CD4-positive, alpha-beta memory T cell (primary cell): ENCODE measurements at regions not wholly inside any gene's neighbourhood (a gene's known extent, or its start where the extent isn't known, plus 50 kb on each side); places are given as distances from the start of the nearest gene placed in this dataset.

Source experiments
- CTCF ChIA-PET: fragments of 350-600 bp; sonication (Branson Sonifier 250); formaldehyde crosslinking; loops from one replicate; lab custom pipeline; 2021; ENCODE audit warnings: inconsistent platforms; ENCODE audit not compliant: partially characterized antibody; lab: Charles Lee
- POLR2A ChIA-PET: fragments of 350-600 bp; sonication (Branson Sonifier 250); formaldehyde crosslinking; loops from one replicate; lab custom pipeline; 2021; ENCODE audit not compliant: partially characterized antibody; lab: Charles Lee
- DNase-seq, 5 donors: peaks; one replicate each; pipeline versions ENCODE4 v3.0.0 to v3.0.0-alpha.2; 2020 to 2022; ENCODE audit warnings: mixed read lengths in 1 of 5
- H3K27ac ChIP-seq: one replicate; pipeline ENCODE4 v1.7.0; 2013; ENCODE audit warnings: low read depth, low read length
- H3K27me3 ChIP-seq: 2 replicates; pipeline ENCODE4 v1.7.0; 2013; ENCODE audit warnings: mild to moderate bottlenecking, low read length, moderate library complexity; ENCODE audit not compliant: insufficient read depth
- H3K36me3 ChIP-seq: 2 replicates; pipeline ENCODE4 v1.7.0; 2013; ENCODE audit warnings: mild to moderate bottlenecking, low read length, moderate library complexity; ENCODE audit not compliant: insufficient read depth
- H3K4me1 ChIP-seq: 2 replicates; pipeline ENCODE4 v1.7.0; 2013; ENCODE audit warnings: mild to moderate bottlenecking, low read length, moderate library complexity; ENCODE audit not compliant: insufficient read depth
- H3K4me3 ChIP-seq, 2 donors: one replicate each; pipeline ENCODE4 v1.7.0; 2013; ENCODE audit warnings: low read length in 2 of 2, mild to moderate bottlenecking in 1 of 2
- H3K9me3 ChIP-seq, 2 donors: one replicate each; pipeline ENCODE4 v1.7.0; 2013; ENCODE audit warnings: low read length in 2 of 2, control low read depth in 1 of 2; ENCODE audit not compliant: control insufficient read depth in 1 of 2
- H3K27ac Mint-ChIP-seq, 7 donors: one replicate each; pipeline ENCODE4 v1.8.0; 2020 to 2021; ENCODE audit warnings: mixed read lengths in 7 of 7, mild to moderate bottlenecking in 6 of 7, inconsistent platforms in 3 of 7, moderate library complexity in 3 of 7
- H3K27me3 Mint-ChIP-seq, 2 donors: one replicate each; pipeline ENCODE4 v1.8.0; 2020 to 2021; ENCODE audit warnings: mixed read lengths in 2 of 2
- H3K36me3 Mint-ChIP-seq, 2 donors: one replicate each; pipeline ENCODE4 v1.8.0; 2020 to 2021; ENCODE audit warnings: mixed read lengths in 2 of 2, inconsistent platforms in 1 of 2, mild to moderate bottlenecking in 1 of 2
- H3K4me1 Mint-ChIP-seq, 4 donors: one replicate each; pipeline ENCODE4 v1.8.0; 2020 to 2021; ENCODE audit warnings: mixed read lengths in 4 of 4, mild to moderate bottlenecking in 1 of 4
- H3K4me3 Mint-ChIP-seq, 8 donors: one replicate each; pipeline ENCODE4 v1.8.0; 2020 to 2021; ENCODE audit warnings: mixed read lengths in 8 of 8, mild to moderate bottlenecking in 7 of 8, moderate library complexity in 6 of 8, inconsistent platforms in 3 of 8
- H3K9me3 Mint-ChIP-seq, 8 donors: one replicate each; pipeline ENCODE4 v1.8.0; 2020 to 2021; ENCODE audit warnings: mixed read lengths in 8 of 8, mild to moderate bottlenecking in 5 of 8, inconsistent platforms in 3 of 8, moderate library complexity in 1 of 8
- intact Hi-C: fragments of 100-400 bp; cut with micrococcal nuclease; formaldehyde crosslinking; loops from one replicate; pipeline ENCODE4 v1.15.1; 2023

- Mint-ChIP-seq H3K4me3 (no peak overlapping the region), H3K4me1 (no peaks in the 10 kb centered on the region), H3K36me3 (no peaks in the 10 kb centered on the region), H3K27me3 (no peaks in the 10 kb centered on the region), H3K27ac (no peak overlapping the region), H3K9me3 (peaks cover 0 to 16% (median 9%) of the 10 kb centered on the region in 8 donors)
- no peak overlapping the region for H3K27ac ChIP-seq
- no peak overlapping the region for H3K4me3 ChIP-seq
- H3K9me3 ChIP-seq, result no peaks in the 10 kb centered on the region
- H3K27me3 ChIP-seq, result no peaks in the 10 kb centered on the region
- ChIA-PET CTCF (no interaction called here), POLR2A (no interaction called here)
- no peaks in the 10 kb centered on the region for H3K4me1 ChIP-seq
- no peaks in the 10 kb centered on the region for H3K36me3 ChIP-seq
- intact Hi-C loops, result no loop called here
- DNase-seq, result no peak
These were observed 342.6 kb downstream of the GPM6A start for GRCh38 chr4:175469514-175469913.

DNA sequence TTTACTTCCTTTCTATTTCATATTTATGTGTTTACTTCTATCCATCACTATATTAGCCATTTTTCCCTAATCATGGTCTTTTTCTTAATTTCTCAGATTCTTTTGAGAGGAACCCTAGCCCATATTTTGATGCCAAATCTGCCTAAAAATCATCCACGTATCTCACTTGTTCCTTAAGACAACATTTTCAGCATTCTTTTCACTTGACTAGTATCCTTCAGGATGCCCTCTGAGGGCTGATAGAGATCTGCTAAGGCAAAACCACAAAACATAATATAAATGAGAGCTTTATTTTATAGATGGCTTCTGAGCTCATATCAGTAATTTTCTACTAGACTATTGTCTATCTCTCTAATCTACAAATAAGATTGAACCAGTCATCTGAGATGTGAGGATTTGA is 341.9 kb downstream of the GPM6A start:
- H3K9me3 Mint-ChIP-seq, result peaks cover 0 to 16% (median 9%) of the 10 kb centered on the region in 8 donors

DNA sequence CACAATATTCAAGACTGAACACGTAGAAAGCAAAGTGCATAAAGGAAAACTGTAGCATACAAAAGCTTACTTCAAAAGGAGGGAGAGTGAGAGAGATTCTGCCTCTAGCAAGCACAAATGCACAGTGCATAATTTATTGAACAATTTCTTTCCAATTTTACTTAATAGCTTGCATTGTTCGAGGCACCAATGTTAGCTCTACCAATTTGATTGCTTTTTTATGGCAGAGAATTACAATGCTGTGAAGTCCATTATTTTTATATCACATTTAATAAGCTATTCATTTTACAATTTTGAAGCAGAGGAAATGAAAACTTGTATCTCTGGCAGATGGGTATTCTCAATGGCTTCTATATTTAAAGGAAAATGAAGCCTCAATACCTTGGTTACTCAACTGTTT is 331.7 kb downstream of the GPM6A start:
- H3K27ac Mint-ChIP-seq, result no peak overlapping the region
- peaks cover 0 to 6% (median 0%) of the 10 kb centered on the region in 8 donors for H3K9me3 Mint-ChIP-seq

More for the DNA sequence above, 341.9 kb downstream of the GPM6A start:
- no peaks in the 10 kb centered on the region for H3K27me3 Mint-ChIP-seq
- ChIA-PET POLR2A (no interaction called here), CTCF (no interaction called here)
- no peaks in the 10 kb centered on the region for H3K36me3 Mint-ChIP-seq
- Histone ChIP-seq H3K27ac (no peak overlapping the region), H3K9me3 (no peaks in the 10 kb centered on the region), H3K4me1 (no peaks in the 10 kb centered on the region), H3K4me3 (no peak overlapping the region), H3K27me3 (no peaks in the 10 kb centered on the region), H3K36me3 (no peaks in the 10 kb centered on the region)
- DNase-seq, result no peak
- intact Hi-C loops, result no loop called here
- H3K4me1 Mint-ChIP-seq, result no peaks in the 10 kb centered on the region
- no peak overlapping the region for H3K4me3 Mint-ChIP-seq
- no peak overlapping the region for H3K27ac Mint-ChIP-seq

DNA sequence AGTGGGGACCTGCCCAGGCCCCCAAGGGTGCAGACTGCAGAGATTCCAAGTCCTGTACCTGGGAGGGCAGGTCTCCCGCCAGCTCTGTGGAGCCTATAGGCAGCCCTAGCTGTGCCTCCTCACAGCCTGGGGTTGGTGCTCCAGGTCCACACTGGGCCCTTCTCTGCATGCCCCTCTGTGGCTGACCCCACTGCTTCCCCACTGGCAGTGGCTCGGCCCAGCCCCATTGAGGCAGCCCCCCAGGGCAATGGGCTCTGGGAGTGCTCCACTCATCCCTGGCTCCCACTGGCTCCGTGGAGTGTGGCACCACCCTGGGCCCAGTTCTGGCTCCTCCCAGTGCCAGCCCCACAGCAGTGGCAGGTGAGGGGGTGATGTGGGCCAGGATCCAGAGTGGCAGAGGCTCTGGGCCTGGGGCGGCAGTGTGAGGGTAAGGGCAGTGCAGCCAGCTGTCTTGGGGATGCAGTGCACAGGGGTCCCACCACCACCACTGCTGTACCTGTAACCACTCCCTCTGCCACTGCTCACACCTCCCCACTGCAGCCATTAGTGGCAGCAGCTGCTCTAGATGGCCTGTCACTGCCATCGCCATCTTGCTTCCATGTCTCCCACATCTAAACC is 312.2 kb downstream of the GPM6A start:
- Mint-ChIP-seq H3K27me3 (no peaks in the 10 kb centered on the region), H3K9me3 (peaks cover 0 to 8% (median 4%) of the 10 kb centered on the region in 8 donors)

More for the DNA sequence above, 331.7 kb downstream of the GPM6A start:
- ChIA-PET CTCF (no interaction called here), POLR2A (no interaction called here)
- H3K4me1 ChIP-seq, result no peaks in the 10 kb centered on the region
- no peaks in the 10 kb centered on the region for H3K27me3 ChIP-seq
- H3K27ac ChIP-seq, result no peak overlapping the region
- H3K27me3 Mint-ChIP-seq, result no peaks in the 10 kb centered on the region
- no peak overlapping the region for H3K4me3 Mint-ChIP-seq
- no peak for DNase-seq
- H3K36me3 Mint-ChIP-seq, result no peaks in the 10 kb centered on the region
- no peaks in the 10 kb centered on the region for H3K4me1 Mint-ChIP-seq
- no peak overlapping the region for H3K4me3 ChIP-seq
- no peaks in the 10 kb centered on the region for H3K36me3 ChIP-seq
- intact Hi-C loops, result no loop called here
- H3K9me3 ChIP-seq, result no peaks in the 10 kb centered on the region

GRCh38 chr4:175504318-175504717 is 307.7 kb downstream of the GPM6A start:
- Mint-ChIP-seq H3K9me3 (peaks cover 0 to 12% (median 6%) of the 10 kb centered on the region in 8 donors), H3K27ac (no peak overlapping the region), H3K36me3 (no peaks in the 10 kb centered on the region), H3K4me1 (no peaks in the 10 kb centered on the region), H3K27me3 (no peaks in the 10 kb centered on the region), H3K4me3 (no peak overlapping the region)
- Histone ChIP-seq H3K4me1 (no peaks in the 10 kb centered on the region), H3K4me3 (no peak overlapping the region), H3K27me3 (no peaks in the 10 kb centered on the region), H3K9me3 (no peaks in the 10 kb centered on the region), H3K36me3 (no peaks in the 10 kb centered on the region), H3K27ac (no peak overlapping the region)
- DNase-seq, result no peak
- POLR2A ChIA-PET, result no interaction called here
- intact Hi-C loops, result no loop called here
- CTCF ChIA-PET, result no interaction called here

More for the DNA sequence above, 312.2 kb downstream of the GPM6A start:
- Histone ChIP-seq H3K27ac (no peak overlapping the region), H3K4me1 (no peaks in the 10 kb centered on the region), H3K4me3 (no peak overlapping the region), H3K36me3 (no peaks in the 10 kb centered on the region), H3K9me3 (no peaks in the 10 kb centered on the region), H3K27me3 (no peaks in the 10 kb centered on the region)
- no peak overlapping the region for H3K4me3 Mint-ChIP-seq
- no peaks in the 10 kb centered on the region for H3K4me1 Mint-ChIP-seq
- ChIA-PET CTCF (interaction anchor here (1.3 kb wide), 1 partner anchor 14 kb away, joined by 3 read pairs; no protein-coding TSS in a partner anchor), POLR2A (no interaction called here)
- no peaks in the 10 kb centered on the region for H3K36me3 Mint-ChIP-seq
- H3K27ac Mint-ChIP-seq, result no peak overlapping the region
- intact Hi-C loops, result no loop called here
- DNase-seq, result no peak

DNA sequence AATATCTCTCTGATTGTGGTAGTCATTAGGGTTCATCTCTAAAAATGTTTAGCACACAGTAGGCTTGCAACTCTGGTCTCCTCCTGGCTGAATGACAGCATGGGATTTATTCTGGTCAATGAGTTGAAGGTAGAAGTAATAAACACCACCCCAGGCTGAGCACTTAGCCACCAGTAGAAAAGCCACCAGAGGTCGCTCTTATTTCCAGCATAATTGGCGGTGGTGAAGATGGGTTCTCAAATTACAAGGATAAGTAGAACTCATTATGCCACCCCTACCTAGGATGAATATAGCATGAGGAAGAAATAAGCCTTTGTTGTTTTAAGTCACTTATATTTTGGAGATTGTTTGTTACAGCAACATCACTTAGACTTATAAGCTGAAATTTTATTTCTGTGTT is 302.7 kb downstream of the GPM6A start:
- Mint-ChIP-seq H3K4me3 (no peak overlapping the region), H3K27ac (no peak overlapping the region), H3K9me3 (peaks cover 0 to 8% (median 3%) of the 10 kb centered on the region in 8 donors), H3K27me3 (no peaks in the 10 kb centered on the region), H3K4me1 (no peaks in the 10 kb centered on the region), H3K36me3 (no peaks in the 10 kb centered on the region)
- Histone ChIP-seq H3K4me3 (no peak overlapping the region), H3K36me3 (no peaks in the 10 kb centered on the region), H3K27ac (no peak overlapping the region), H3K9me3 (no peaks in the 10 kb centered on the region), H3K4me1 (no peaks in the 10 kb centered on the region), H3K27me3 (no peaks in the 10 kb centered on the region)
- DNase-seq, result no peak
- intact Hi-C loops, result no loop called here
- POLR2A ChIA-PET, result no interaction called here
- CTCF ChIA-PET, result no interaction called here

DNA sequence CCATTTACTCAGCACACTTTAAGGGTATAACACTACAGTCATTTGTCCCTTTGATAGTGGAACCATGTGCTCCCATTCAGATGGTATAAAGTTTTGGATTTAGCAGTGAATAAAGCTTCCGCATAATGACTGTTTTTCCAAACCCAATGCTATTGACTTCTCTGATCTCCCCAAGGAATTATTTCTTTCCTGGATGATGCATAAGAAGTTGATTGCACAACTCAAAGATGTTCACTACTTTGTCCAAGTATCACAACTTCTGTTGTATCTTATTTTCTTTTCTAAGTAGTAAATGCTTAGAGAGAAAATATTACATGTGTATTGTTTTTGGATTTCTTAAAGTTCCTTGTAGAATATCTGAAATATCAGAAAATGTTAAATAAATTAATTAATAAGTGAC is 300.2 kb downstream of the GPM6A start:
- intact Hi-C loops, result no loop called here
- no peaks in the 10 kb centered on the region for H3K36me3 ChIP-seq
- Mint-ChIP-seq H3K9me3 (peaks cover 0 to 8% (median 3%) of the 10 kb centered on the region in 8 donors), H3K27me3 (no peaks in the 10 kb centered on the region), H3K27ac (no peak overlapping the region), H3K36me3 (no peaks in the 10 kb centered on the region), H3K4me3 (no peak overlapping the region), H3K4me1 (no peaks in the 10 kb centered on the region)
- ChIA-PET CTCF (no interaction called here), POLR2A (no interaction called here)
- no peak overlapping the region for H3K27ac ChIP-seq
- no peak for DNase-seq
- H3K9me3 ChIP-seq, result no peaks in the 10 kb centered on the region
- H3K4me3 ChIP-seq, result no peak overlapping the region
- no peaks in the 10 kb centered on the region for H3K27me3 ChIP-seq
- H3K4me1 ChIP-seq, result no peaks in the 10 kb centered on the region
